HEK293 (cell line): ENCODE measurements at regions not wholly inside any gene's neighbourhood (a gene's known extent, or its start where the extent isn't known, plus 50 kb on each side); places are given as distances from the start of the nearest gene placed in this dataset.

ENCODE experiments used
- CTCF ChIA-PET: fragments of 350-600 bp; formaldehyde crosslinking; extraction: SDS; loops from one replicate; lab custom pipeline; 2021; ENCODE audit warnings: antibody characterized with exemption; lab: Yijun Ruan, JAX
- POLR2A ChIA-PET: fragments of 300-600 bp; formaldehyde crosslinking; extraction: SDS; loops from one replicate; lab custom pipeline; 2020; ENCODE audit warnings: antibody characterized with exemption, inconsistent platforms; lab: Yijun Ruan, JAX
- H3K27ac ChIP-seq: fragments of 200-500 bp; sonication (Bioruptor generic); 2 replicates; pipeline ENCODE4 v1.5.1; 2014; ENCODE audit warnings: low read depth, low read length, control low read depth, inconsistent platforms; ENCODE audit errors: extremely low read depth
- H3K36me3 ChIP-seq, 2 experiments: fragments of 200-500 bp in 1 of 2; sonication (Bioruptor generic) in 1 of 2; 1 replicate in 1 of 2; 2 replicates in 1 of 2; pipeline ENCODE4 v1.5.1; 2014 to 2017; ENCODE audit warnings: inconsistent platforms in 2 of 2, low read length in 2 of 2; ENCODE audit not compliant: control insufficient read depth in 2 of 2, insufficient read depth in 1 of 2
- H3K4me1 ChIP-seq: fragments of 200-500 bp; sonication (Bioruptor generic); 2 replicates; pipeline ENCODE4 v1.5.1; 2014; ENCODE audit warnings: mild to moderate bottlenecking, low read length, inconsistent platforms; ENCODE audit not compliant: control insufficient read depth, insufficient read depth
- H3K4me3 ChIP-seq: 2 replicates; pipeline ENCODE4 v1.5.1; 2011; ENCODE audit warnings: low read depth, mild to moderate bottlenecking, control low read depth, low read length, moderate library complexity
- H3K9me3 ChIP-seq: fragments of 200-500 bp; sonication (Bioruptor generic); 2 replicates; pipeline ENCODE4 v1.5.1; 2014; ENCODE audit warnings: low read depth, low read length, inconsistent platforms; ENCODE audit not compliant: control insufficient read depth, insufficient read depth
- BCL11B ChIP-seq: fragments of 450-650 bp; formaldehyde crosslinking; IDR thresholded peaks from 2 replicates; pipeline ENCODE4 v1.5.1; 2016; ENCODE audit warnings: low read depth, missing biosample characterization, missing genetic modification characterization
- SETDB1 ChIP-seq: IDR thresholded peaks from one replicate; pipeline ENCODE4 v1.6.1; 2017; ENCODE audit warnings: mild to moderate bottlenecking, low read length, moderate library complexity, mixed read lengths; ENCODE audit not compliant: insufficient read length
- SP3 ChIP-seq: fragments of 450-650 bp; formaldehyde crosslinking; IDR thresholded peaks from 2 replicates; pipeline ENCODE4 v1.5.1; 2016; ENCODE audit warnings: missing biosample characterization, missing genetic modification characterization
- ZBTB17 ChIP-seq: fragments of 450-650 bp; formaldehyde crosslinking; IDR thresholded peaks from 2 replicates; pipeline ENCODE4 v1.5.1; 2016; ENCODE audit warnings: missing biosample characterization, missing genetic modification characterization
- ZFP37 ChIP-seq: fragments of 450-650 bp; formaldehyde crosslinking; IDR thresholded peaks from 2 replicates; pipeline ENCODE4 v1.5.1; 2016; ENCODE audit warnings: missing biosample characterization, missing genetic modification characterization
- ZNF10 ChIP-seq: fragments of 450-650 bp; formaldehyde crosslinking; IDR thresholded peaks from 2 replicates; pipeline ENCODE4 v1.5.1; 2017; ENCODE audit warnings: missing biosample characterization, missing genetic modification characterization
- ZNF239 ChIP-seq: fragments of 450-650 bp; formaldehyde crosslinking; IDR thresholded peaks from 2 replicates; pipeline ENCODE4 v1.5.1; 2016; ENCODE audit warnings: missing biosample characterization, missing genetic modification characterization
- ZNF37A ChIP-seq: fragments of 450-650 bp; IDR thresholded peaks from 2 replicates; pipeline ENCODE4 v1.5.1; 2018; ENCODE audit warnings: missing biosample characterization, missing genetic modification characterization
- ZNF416 ChIP-seq: fragments of 450-650 bp; formaldehyde crosslinking; IDR thresholded peaks from 2 replicates; pipeline ENCODE4 v1.5.1; 2016; ENCODE audit warnings: missing biosample characterization, missing genetic modification characterization
- ZNF501 ChIP-seq: fragments of 450-650 bp; formaldehyde crosslinking; IDR thresholded peaks from 2 replicates; pipeline ENCODE4 v1.5.1; 2016; ENCODE audit warnings: missing biosample characterization, missing genetic modification characterization
- ZNF529 ChIP-seq: fragments of 450-650 bp; formaldehyde crosslinking; IDR thresholded peaks from 2 replicates; pipeline ENCODE4 v1.5.1; 2017; ENCODE audit warnings: missing genetic modification characterization, missing biosample characterization; ENCODE audit not compliant: insufficient replicate concordance
- ZNF571 ChIP-seq: fragments of 450-650 bp; formaldehyde crosslinking; IDR thresholded peaks from 2 replicates; pipeline ENCODE4 v1.5.0; 2017; ENCODE audit warnings: missing biosample characterization, missing genetic modification characterization
- ZNF629 ChIP-seq: fragments of 450-650 bp; formaldehyde crosslinking; IDR thresholded peaks from 2 replicates; pipeline ENCODE4 v1.5.1; 2017; ENCODE audit warnings: missing biosample characterization, missing genetic modification characterization
- ZNF660 ChIP-seq: fragments of 450-650 bp; IDR thresholded peaks from 2 replicates; pipeline ENCODE4 v1.5.1; 2018; ENCODE audit warnings: missing biosample characterization, mild to moderate bottlenecking, missing genetic modification characterization
- TF ChIP-seq, protein P1 (sequence below): fragments of 450-650 bp; formaldehyde crosslinking; IDR thresholded peaks from 2 replicates; pipeline ENCODE4 v1.5.1; 2016; ENCODE audit warnings: missing biosample characterization, missing genetic modification characterization
- TF ChIP-seq, protein P2 (sequence below): fragments of 450-650 bp; formaldehyde crosslinking; IDR thresholded peaks from 2 replicates; pipeline ENCODE4 v1.5.1; 2017; ENCODE audit warnings: missing biosample characterization, missing genetic modification characterization
- TF ChIP-seq, protein P3 (sequence below): fragments of 450-650 bp; formaldehyde crosslinking; IDR thresholded peaks from 2 replicates; pipeline ENCODE4 v1.5.1; 2016; ENCODE audit warnings: missing biosample characterization, missing genetic modification characterization, borderline replicate concordance
- TF ChIP-seq, protein P4 (sequence below): fragments of 450-650 bp; formaldehyde crosslinking; IDR thresholded peaks from 2 replicates; pipeline ENCODE4 v1.5.1; 2016; ENCODE audit warnings: missing biosample characterization, missing genetic modification characterization

DNA sequence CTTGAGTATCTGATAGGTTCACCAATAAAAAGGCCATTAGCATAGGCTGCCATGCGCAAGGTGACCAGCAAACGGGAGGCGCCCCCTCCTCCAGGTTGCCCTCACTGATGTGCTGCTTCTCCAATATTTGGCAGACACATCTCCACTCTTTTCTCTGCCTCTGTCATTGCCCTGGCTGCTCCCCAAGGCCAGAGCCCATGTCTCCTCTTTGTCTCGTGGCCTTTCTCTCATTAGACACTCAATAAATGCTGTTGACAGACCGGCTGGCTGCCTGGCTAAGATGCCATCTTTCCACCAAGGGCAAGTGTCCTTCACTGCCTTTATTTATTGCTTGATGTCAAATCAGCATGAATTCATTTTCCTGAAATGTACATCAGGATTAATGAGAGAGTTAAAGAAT, 404.0 kb upstream of the KIF2A start:
- TF ChIP-seq, protein P1, sequence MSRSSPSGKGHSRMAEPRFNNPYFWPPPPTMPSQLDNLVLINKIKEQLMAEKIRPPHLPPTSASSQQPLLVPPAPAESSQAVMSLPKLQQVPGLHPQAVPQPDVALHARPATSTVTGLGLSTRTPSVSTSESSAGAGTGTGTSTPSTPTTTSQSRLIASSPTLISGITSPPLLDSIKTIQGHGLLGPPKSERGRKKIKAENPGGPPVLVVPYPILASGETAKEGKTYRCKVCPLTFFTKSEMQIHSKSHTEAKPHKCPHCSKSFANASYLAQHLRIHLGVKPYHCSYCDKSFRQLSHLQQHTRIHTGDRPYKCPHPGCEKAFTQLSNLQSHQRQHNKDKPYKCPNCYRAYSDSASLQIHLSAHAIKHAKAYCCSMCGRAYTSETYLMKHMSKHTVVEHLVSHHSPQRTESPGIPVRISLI (tag by site-specific recombination) = no peak
- TF ChIP-seq, protein P2, sequence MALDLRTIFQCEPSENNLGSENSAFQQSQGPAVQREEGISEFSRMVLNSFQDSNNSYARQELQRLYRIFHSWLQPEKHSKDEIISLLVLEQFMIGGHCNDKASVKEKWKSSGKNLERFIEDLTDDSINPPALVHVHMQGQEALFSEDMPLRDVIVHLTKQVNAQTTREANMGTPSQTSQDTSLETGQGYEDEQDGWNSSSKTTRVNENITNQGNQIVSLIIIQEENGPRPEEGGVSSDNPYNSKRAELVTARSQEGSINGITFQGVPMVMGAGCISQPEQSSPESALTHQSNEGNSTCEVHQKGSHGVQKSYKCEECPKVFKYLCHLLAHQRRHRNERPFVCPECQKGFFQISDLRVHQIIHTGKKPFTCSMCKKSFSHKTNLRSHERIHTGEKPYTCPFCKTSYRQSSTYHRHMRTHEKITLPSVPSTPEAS = no peak
- TF ChIP-seq ZNF501 (no peak), ZNF37A (tag by site-specific recombination) (no peak), ZBTB17 (no peak), ZFP37 (tag by site-specific recombination) (no peak), ZNF629 (tag by site-specific recombination) (no peak), ZNF239 (tag by site-specific recombination) (no peak), ZNF571 (tag by site-specific recombination) (no peak), SP3 (no peak), ZNF529 (no peak), ZNF416 (tag by site-specific recombination) (no peak)
- TF ChIP-seq, protein P3, sequence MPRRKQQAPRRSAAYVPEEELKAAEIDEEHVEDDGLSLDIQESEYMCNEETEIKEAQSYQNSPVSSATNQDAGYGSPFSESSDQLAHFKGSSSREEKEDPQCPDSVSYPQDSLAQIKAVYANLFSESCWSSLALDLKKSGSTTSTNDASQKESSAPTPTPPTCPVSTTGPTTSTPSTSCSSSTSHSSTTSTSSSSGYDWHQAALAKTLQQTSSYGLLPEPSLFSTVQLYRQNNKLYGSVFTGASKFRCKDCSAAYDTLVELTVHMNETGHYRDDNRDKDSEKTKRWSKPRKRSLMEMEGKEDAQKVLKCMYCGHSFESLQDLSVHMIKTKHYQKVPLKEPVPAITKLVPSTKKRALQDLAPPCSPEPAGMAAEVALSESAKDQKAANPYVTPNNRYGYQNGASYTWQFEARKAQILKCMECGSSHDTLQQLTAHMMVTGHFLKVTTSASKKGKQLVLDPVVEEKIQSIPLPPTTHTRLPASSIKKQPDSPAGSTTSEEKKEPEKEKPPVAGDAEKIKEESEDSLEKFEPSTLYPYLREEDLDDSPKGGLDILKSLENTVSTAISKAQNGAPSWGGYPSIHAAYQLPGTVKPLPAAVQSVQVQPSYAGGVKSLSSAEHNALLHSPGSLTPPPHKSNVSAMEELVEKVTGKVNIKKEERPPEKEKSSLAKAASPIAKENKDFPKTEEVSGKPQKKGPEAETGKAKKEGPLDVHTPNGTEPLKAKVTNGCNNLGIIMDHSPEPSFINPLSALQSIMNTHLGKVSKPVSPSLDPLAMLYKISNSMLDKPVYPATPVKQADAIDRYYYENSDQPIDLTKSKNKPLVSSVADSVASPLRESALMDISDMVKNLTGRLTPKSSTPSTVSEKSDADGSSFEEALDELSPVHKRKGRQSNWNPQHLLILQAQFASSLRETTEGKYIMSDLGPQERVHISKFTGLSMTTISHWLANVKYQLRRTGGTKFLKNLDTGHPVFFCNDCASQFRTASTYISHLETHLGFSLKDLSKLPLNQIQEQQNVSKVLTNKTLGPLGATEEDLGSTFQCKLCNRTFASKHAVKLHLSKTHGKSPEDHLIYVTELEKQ = no peak
- TF ChIP-seq, protein P4, sequence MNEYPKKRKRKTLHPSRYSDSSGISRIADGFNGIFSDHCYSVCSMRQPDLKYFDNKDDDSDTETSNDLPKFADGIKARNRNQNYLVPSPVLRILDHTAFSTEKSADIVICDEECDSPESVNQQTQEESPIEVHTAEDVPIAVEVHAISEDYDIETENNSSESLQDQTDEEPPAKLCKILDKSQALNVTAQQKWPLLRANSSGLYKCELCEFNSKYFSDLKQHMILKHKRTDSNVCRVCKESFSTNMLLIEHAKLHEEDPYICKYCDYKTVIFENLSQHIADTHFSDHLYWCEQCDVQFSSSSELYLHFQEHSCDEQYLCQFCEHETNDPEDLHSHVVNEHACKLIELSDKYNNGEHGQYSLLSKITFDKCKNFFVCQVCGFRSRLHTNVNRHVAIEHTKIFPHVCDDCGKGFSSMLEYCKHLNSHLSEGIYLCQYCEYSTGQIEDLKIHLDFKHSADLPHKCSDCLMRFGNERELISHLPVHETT (tag by site-specific recombination) = no peak
- POLR2A ChIA-PET = no interaction called here
- no peak overlapping the region for H3K4me3 ChIP-seq
- H3K36me3 ChIP-seq = no peaks in the 10 kb centered on the region
- no peak overlapping the region for H3K27ac ChIP-seq
- no peaks in the 10 kb centered on the region for H3K9me3 ChIP-seq
- CTCF ChIA-PET = interaction anchor here (0.7 kb wide), 1 partner anchor 1104 kb away, joined by 3 read pairs; no protein-coding TSS in a partner anchor
- no peaks in the 10 kb centered on the region for H3K4me1 ChIP-seq

DNA sequence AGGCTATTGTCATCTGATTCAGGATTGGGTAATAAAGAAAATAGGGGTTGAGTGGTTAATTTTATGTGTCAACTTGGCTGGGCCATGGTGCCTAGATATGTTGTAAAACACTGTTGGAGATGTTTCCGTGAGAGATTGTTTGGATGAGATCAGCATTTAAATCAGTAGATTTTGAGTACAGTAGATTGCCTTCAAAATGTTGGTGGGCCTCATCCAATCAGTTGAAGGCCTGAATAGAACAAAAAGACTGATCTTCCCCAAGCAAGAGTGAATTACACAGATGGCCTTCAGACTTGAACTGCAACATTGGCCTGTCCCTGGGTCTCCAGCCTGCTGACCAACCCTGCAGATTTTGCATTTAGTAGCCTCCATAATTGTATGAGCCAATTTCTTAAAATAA, 401.3 kb upstream of the KIF2A start:
- no peak overlapping the region for H3K4me3 ChIP-seq
- H3K9me3 ChIP-seq = no peaks in the 10 kb centered on the region
- H3K27ac ChIP-seq = no peak overlapping the region
- TF ChIP-seq SETDB1 (no peak), ZNF660 (tag by site-specific recombination) (no peak), BCL11B (tag by site-specific recombination) (no peak), ZNF10 (tag by site-specific recombination) (peak; percentile 97), ZNF416 (tag by site-specific recombination) (no peak)
- ChIA-PET CTCF (no interaction called here), POLR2A (no interaction called here)
- H3K36me3 ChIP-seq = no peaks in the 10 kb centered on the region
- H3K4me1 ChIP-seq = no peaks in the 10 kb centered on the region
